GM23338 (cell line): ENCODE measurements at regions not wholly inside any gene's neighbourhood (a gene's known extent, or its start where the extent isn't known, plus 50 kb on each side); places are given as distances from the start of the nearest gene placed in this dataset.

ENCODE experiments used
- CTCF ChIP-seq, 2 experiments: fragments of 200-600 bp in 1 of 2; sonication (generic) in 1 of 2; conservative IDR thresholded peaks; 2 replicates each; pipeline versions ENCODE4 v1.5.1 to v1.6.1; 2016 to 2017; ENCODE audit warnings: antibody characterized with exemption in 2 of 2, low read depth in 2 of 2, mild to moderate bottlenecking in 2 of 2, moderate library complexity in 1 of 2
- EZH2 ChIP-seq: fragments of 200-600 bp; sonication (generic); IDR thresholded peaks from one replicate; pipeline ENCODE4 v1.8.0; 2017; ENCODE audit warnings: antibody characterized with exemption, mild to moderate bottlenecking, low read depth; ENCODE audit not compliant: unreplicated experiment
- REST ChIP-seq: IDR thresholded peaks from one replicate; pipeline ENCODE4 v1.6.1; 2018; ENCODE audit warnings: antibody characterized with exemption; ENCODE audit not compliant: unreplicated experiment

GRCh38 chr3:64305731-64306130 lies 80.5 kb upstream of the PRICKLE2 start:
- TF ChIP-seq CTCF (conservative IDR thresholded peaks at IDR 0.05; ENCODE audit: low read depth in 2 of 2) (no peak), REST (no peak), EZH2 (no peak)
